CD4-positive, alpha-beta T cell treated with Interleukin-21 for 1 hour (primary cell): ENCODE measurements at regions not wholly inside any gene's neighbourhood (a gene's known extent, or its start where the extent isn't known, plus 50 kb on each side); places are given as distances from the start of the nearest gene placed in this dataset.

ENCODE experiments used
- DNase-seq: peaks from one replicate; pipeline ENCODE4 v3.0.0-alpha.2; 2020

DNA sequence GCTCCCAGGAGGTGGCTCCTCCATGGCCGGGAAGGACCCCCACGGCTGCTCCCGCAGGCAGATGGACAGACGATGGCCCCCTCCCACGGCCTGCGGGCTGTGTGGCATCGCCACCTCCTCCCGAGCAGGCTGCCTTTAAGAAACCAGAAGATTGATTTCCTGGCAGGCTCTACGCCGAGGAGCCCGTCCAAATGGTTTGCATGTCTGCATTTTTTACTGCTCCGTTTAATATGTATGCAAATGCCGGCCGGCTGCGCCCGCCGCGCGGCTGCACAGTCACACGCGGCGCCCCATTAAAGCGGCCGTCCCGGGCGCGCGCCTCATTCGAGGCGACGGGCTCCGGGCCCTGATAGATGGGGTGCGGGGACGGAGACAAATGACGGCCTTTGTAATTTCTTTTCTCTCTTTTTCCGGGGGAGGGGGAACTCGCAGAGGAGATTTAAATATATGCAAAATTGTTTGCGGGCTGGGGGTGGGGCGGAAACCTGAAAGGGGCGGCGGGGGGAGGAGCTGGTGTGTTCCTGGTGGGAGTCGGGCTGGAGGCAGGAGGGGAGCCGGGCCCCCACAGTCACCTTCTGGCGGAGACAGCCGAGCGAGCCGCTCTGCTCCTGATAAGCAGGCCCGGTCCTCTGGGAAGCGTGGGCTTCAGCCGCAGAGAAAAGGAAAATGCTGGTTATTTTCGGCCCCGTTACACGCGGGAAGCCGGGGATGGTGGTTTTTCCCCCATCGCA, 158.7 kb upstream of the IER5L start:
- DNase-seq: peak; percentile 31

DNA sequence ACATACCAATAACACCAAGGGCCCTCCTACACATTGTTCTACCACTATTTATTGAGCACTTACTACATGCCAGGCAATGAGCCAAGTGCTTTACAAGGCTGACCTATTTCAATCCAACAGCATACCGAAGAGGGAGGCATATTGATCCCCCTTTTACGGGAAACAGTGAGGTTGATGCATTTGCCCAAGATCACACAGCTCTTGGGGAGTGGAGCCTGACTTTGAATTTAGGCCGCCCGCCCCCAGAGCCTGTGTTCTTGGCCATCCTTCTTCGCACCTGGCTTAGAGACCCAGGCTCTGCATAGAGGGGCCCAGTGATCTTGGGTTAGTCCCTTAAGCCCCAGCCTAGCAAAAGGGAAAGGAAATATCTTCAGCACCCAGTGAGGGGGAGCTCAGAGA, 158.1 kb upstream of the IER5L start:
- no peak for DNase-seq

DNA sequence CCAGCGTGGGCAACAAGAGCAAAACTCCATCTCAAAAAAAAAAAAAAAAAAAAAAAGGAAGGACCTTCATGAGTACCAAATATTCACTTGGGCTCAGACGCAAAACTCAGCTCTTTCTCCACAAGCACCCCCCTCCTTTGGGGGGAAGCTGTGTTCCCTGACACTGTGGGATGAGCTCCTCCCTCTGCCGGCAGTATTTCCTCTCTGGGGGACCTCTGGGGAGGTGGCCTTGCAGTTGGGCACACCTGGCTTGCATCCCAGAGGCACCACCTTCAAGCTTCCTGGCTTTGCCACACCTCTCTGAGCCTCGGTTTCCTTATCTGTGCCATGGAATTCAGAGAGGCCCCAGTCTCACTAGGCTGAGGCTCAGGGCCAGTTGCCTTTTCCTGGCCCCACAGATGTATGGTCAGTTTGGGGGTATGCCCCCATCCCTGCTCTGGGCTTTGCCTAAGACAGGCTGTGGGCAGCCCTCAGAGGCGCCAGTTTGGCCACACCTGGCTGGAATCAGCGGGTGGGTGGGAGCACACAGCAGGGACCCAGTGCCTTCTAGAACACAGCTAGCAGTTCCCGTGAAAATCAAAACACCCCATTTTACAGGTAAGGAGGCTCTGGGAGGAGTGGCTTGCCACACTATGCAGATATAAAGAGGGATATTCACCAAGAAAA, 157.5 kb upstream of the IER5L start:
- DNase-seq: no peak

DNA sequence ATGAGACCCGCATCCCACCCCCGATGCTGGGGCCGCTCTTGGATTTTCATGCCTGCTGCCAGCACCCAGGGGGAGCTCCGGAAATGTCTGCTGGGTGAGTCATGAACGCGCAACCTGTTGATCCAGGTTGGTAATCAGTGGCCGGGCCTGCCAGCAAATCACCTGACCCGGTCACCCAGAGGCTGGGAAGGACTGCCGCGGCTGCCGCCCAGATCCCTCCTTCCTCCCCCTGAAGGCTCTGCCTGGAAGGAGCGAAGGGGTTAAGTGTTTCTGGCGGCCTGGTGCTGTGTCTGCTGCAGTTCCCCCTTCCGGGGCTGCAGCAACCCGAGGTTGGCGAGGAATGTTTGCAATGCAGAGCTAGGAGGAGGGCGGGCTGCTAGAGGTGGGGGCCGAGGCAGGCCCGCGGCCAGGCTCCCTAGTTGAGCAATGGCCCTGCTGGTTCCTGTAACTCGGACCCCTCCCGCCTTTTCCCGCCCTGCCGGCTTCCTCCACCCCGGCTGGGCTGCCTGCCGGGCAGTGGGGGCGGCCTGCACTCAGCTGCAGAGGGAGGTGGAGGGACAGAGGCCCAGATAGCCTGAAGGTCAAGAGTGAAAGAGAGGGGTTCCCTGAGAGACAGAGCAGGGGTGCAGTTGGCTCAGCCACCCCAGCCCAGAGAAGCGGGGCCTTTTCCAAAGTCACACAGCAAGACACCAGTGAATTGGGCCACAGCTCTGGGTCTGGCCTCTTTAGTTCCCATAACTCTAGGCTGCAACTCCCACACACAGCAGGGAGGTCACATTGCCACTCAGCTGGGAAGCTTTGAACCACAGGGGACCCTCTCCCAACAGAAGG, 156.3 kb upstream of the IER5L start:
- no peak for DNase-seq

DNA sequence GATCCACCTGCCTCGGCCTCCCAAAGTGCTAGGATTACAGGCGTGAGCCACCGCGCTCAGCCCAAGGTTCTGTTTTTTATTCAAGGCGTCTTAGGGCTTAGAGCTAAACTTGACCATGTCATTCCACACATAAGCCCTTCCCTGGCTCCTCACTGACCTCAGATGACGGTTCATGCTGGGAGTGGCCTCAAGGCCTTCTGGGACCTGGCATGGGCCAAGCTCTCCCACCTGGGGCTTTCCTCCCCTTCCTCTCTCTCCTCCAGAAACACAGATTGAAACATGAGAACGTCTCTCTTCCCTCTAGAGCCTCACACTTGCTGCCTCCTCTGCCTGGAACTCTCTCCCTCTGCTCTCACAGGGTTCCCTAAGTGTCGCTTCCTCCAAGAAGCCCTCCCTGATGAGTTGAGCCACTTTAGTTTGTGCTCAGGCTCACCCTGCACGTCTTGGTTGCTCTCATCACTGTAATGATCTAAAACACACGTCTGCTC, 155.6 kb upstream of the IER5L start:
- DNase-seq: no peak

DNA sequence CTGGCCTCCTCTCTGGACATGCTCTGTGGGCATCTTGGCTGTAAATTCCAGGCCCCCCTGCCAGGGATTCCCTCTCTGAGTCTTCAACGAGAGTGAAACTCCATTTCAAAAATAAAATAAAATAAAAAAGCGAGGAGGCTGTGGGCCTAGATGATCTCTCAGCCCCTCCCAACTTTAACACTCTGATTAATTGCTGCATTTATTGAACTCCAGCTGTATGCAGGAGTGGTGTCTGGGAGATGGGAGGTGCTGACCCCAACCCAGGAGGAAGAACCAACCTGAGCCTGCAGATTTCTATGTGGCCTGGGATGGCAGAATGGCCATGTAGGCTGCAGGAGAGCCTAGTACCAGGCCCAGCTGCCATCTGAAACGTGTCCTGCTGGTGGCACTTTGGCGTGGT, 154.5 kb upstream of the IER5L start:
- no peak for DNase-seq

DNA sequence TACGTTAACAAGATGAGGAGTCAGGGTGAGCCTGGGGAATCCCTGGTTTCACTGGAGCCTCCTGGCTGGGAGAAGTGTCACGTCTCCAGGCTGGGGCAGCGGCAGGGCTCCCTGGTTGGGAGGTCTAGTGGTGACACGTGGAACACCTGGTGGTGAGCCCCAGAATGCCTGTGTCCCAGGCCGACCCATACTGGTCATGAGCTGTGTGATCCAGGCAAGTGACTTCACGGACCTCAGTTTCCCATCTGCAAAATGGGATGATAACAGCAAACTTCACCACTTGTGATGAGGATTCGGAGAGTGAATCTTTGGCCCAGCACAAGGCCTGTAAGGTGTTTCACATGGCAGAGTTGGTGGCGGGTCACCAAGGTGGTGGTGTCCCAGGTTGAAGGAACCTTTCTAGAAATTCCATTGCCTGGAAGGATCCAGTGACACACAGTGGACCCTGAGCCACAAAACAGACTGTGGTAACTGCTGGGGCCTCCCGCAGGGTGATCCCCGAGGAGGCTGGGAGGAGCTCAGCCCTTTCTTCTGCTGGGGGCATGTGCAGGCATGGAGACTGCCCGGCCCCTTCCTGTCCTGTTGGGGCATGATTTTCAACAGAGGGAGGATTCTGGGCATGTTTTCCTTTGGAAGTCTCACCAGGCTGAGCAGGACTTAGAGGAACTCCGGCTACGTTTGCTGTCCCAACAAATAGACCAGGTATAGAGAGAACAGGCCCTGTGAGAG, 153.9 kb upstream of the IER5L start:
- DNase-seq: no peak

DNA sequence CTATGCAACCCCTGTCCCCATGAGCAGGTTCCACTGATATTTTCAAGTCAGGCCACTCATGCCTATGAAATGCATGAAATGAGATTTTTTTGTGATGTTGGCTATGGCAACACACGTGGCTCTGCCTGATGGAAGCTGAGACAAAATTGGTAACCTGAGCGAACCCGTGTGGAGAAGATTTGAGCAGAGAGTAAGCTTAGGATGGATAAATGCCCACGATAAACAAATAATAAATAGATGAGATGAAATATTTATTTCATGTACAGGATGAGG, 153.4 kb upstream of the IER5L start:
- DNase-seq: no peak

DNA sequence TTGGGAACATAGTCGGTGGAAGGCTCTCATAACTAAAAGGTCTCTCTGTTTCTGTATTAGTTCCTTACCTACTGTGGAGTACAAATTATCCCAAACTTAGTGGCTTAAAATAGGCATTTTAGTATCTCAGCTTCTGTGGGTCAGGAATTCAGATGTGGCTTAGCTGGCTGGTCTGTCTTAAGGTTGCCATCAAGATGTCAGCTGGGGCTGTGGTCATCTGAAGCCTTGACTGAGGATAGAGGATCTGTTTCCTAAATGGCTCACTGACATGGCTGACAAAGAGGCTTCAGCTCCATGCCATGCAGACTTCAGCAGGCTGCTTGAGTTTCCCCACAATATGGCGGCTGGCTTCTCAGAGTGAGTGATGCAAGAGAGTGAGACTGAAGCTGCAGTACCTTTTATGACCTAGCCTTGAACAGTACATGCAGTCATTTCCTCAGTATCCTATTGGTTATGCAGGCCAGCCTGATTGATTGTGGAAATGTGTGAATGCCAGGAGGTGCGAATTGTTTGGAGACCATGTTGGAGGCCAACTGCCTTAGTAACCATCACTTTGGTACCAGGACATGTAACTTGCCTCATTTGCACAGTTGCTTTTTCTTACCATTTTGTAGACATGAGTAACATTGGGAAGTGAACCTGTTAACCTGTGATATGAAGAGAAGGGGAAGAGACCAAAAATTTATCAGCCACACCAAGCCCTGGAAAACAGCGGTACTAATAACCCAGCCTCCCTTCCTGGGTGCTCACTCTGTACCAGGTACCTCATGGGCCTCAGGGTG, 152.8 kb upstream of the IER5L start:
- no peak for DNase-seq

DNA sequence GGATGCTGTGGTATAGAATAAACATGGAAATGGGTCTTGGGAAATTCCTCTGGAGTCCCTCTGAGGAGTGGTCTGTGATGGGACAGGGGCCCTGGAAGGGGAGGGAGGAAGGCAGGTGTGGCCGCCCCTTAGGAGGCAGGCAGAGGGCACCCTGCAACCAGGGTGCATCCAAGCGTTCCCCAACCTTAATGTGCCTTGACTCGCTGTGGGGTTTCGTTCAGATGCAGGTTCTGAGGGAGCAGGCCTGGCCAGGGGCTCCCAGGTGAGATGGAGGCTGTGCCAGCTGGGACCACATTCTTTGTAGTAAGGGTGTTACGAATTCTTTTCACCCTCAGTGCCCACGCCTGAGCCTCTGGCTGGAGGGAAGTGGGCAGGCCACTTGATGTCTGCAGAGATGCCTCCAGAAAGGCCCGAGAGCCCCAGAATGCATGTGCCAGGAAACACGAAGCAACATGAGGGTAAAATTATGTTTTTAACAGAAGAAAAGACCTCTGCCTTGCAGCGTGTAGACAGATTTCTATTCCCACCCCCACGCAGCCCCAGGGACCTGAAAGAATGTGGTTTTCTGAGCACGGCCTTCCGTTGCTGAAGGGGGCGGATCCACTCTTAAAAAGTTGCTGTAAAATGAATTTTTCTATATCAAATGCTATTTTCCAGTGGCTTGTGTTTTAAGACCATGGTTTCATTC, 150.4 kb upstream of the IER5L start:
- DNase-seq: no peak

DNA sequence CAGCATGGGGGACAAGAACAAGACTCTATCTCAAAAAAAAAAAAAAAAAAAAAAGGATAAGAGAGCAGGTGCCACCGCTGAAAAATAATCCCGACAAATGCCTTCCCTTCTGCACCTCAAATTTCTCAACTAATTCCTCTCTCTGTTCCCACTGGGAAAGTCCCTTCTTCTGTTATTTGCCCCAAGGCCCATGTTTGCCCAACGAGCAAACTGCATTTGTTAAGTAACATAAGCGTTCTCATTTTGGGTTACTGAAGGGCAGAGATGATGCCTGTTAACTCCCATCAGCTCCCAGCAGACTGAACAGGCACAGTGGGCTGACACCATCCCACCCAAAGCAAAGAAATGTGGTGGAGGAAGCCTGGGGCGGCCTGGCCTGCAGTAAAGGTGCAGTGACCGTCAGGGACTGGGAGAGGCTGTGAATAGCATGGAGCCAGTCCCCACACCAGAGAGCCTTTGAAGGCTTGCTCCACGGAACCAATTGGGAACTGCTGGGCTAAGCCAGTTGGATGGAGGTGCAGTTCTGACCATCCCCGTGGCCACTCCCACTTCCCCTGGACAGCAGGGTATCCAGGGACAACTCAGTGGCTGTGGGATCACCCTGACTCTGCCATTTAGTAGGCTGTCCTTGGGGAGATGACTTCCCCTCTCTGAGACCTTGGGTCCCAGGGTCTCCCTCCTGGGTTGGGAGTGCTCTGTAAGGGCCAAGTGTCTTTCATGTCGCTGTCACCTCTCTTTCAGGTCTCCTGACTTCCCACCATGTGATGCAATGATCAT, 149.7 kb upstream of the IER5L start:
- no peak for DNase-seq

DNA sequence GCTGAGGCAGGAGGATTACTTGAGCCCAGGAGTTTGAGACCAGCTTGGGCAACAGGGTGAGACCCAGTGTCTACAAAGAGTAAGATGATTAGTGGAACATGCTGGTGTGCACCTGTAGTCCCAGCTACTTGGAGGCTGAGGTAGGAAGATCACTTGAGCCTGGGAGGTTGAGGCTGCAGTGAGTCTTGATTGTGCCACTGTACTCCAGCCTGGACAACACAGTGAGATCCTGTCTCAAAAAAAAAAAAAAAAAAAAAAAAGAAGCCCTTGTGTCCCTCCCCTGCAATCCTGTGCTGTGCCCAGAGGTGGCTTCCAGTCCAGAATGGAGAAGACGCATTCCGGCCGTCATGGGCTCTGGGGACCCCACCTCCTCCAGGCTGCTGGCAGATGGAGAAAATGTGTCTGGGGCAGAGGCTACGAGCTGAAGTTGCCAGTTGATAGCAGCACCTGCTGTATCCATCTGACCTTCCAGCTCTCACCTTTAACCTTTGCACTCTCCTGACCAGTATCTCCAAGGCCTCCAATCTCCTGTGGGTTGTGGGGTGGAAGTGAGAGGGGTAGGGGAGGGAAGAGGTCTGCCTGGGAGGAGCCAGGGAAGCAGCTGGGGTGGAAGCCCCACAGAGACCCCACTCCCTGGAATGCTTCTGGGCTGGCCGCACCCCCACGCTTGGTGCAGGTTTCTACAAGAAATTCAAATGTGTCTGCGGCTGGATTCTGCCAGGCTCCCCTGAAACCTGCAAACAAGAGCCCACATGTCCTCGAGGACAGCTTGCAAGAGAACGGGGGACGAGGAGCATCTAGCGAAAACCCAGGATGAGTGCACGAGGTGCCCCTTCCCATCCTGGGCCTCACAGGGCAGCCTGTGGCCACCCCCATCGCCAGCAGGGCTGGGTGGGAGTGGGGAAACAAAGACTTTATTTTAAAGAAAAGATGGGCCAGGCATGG, 148.3 kb upstream of the IER5L start:
- DNase-seq: no peak

DNA sequence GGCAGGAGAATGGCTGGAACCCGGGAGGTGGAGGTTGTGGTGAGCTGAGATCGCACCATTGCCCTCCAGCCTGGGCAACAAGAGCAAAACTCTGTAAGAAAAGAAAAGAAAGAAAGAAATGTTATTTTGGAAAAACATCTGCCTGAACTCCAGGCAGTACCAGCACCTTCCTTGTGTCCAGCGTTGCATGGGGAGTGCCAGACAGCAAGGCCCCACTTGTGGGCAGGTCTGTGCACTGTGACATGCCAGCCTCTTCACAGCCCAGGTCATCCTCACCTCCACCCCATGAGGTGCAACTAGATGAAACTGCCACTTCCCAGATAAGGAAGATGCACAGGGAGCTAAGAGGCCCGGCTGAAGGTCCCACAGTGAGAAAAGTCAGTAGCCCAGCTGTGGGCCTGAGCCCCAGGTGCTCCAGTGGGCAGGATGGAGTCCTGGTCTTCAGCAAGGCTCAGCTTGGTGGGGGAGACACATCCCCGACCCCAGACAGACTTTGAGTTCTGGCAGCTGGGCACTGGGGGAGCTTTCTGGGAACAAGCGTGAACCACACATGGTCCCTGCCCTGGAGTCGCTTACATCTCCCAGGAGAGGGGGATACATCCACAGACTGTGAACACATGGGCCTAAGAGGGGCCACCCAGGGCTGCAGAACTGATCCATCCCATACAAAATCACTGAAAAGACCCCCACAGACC, 146.9 kb upstream of the IER5L start:
- no peak for DNase-seq

DNA sequence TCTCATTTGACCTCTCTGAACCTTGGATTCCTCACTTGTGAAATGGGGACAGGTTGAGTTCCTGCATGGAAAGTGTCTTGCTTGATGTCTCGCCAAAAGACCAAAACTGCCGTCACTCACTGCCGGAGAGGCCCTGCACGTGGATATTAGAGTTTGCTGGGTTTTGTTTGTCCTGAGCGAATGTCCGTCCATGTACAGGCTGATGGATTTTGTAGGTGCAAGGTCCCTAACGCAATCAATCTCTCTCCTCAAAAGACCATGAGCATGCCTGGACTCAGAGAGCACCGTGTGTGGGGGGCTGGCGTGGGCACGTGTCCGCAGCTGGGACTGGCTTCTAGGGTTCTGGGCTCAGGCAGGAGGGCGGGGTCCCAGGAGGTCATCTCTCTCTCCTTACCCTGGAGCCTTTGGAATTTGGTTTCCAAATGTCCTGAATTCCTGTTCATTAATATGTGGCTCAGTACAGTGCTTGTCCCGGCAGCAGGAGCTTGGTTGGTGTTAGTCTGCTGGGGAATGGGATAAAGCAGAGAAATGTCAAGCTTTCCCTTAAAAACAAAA, 146.0 kb upstream of the IER5L start:
- DNase-seq: no peak

DNA sequence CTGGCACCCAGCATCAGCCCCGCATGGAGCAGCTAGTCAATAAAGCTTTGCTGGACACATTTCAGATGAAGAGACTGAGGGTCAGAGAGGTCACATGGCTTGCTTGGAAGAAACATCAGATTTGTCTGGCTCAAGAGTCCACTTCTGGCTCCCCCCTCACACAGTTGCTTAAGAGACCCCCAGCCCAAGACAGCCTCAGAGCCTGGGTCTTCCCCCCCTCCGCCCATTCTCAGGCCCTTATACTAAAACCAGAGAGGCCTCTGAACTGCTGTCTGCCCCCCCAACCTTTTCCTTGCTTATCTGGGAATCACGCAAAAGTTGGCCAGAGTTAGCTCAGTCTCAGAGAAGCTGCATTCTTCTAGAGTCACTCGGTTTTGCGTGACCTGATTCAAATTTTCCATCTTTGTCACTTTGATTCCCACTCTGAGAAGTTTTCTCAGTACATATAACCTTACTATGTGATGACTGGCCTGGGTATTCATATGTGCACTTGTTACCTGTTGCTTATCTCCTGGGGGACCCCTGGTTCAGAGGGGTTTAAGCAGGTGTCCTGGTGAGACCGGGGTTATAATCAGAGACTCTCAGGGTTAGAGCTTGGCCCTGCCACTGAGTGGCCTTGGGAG, 145.4 kb upstream of the IER5L start:
- no peak for DNase-seq

DNA sequence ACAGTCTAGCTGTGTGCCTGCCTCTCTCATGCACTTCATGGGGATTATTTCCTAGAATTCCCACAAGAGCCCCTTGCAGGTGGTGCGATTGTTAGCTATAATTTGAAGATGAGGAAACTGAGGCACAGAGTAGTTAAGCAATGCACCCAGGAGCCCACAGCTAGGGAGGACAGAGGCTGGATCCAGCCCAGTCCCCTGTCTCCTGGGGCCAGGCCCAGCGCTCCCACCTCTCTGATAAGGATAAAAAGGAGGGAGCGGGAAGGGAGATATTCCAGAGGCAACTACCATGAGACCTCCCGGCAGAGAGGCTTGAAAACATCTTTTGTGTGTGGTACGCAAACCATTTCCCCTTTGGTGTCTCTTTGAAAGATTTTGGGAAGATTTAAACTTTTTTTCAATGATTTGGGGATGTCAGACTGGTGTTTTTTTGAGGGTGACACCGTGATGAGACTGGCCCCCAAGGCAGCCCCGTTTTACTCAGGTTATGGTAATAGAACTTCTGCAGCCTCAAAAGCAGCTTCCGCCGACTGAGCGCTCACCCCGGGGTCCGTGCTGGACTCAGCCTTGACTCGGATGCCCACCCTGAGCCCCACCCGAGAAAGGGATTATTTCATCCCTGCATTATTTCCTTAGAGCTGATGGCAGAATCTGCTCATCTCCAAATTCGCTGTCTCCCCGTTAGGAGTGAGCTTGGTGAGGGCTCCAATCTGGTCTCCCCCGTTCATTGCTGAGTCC, 144.7 kb upstream of the IER5L start:
- no peak for DNase-seq

DNA sequence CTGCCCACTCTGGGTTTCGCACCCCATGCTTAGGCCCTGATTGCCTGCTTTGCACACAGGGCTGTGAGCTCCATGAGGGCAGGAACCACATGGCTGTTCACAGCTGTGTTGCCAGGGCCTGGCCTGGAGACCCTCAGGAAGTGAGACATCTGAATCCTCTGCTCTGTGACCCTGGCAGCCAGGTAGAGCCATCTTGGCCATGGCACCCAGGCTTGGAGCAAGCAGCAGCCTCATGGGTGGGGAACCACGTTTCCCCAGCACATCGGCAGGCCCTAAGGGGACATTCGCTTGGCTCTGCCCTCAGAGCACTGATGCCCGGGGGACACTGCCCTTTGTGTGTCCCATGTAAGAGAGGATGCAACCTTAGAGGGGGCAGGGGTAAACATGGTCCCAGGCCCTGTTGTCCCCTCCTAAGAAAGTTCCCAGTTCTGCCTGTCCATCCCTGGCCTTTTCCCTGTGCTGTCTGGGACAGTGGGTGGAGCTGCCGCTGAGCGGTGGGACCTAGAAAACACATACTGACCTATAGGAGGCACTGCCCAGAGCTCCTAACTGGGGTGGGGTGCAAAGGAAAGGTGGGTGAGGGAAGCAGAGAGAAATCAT, 144.1 kb upstream of the IER5L start:
- no peak for DNase-seq
